ENCODE measurements at regions not wholly inside any gene's neighbourhood (a gene's known extent, or its start where the extent isn't known, plus 50 kb on each side); places are given as distances from the start of the nearest gene placed in this dataset.

DNA sequence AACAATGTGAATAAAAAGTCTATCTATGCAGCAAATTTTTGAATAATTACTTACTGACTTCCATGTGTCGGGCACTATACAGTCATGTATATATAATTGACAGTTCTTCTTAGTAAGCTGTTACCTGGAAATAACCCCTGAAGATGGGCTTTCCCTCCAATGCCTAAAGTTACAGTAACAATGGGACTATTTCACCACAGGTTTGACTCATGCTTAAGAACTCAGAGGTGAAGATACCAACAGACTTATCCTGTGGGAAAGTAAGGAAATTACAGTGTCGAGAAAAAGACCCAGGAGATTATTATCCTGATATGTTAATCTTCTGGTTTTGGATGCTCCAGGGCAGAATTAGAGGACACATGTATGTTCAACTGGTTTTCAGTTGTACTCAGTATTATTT, 601.5 kb upstream of the SOX9 start:
- TF ChIP-seq, protein P1, sequence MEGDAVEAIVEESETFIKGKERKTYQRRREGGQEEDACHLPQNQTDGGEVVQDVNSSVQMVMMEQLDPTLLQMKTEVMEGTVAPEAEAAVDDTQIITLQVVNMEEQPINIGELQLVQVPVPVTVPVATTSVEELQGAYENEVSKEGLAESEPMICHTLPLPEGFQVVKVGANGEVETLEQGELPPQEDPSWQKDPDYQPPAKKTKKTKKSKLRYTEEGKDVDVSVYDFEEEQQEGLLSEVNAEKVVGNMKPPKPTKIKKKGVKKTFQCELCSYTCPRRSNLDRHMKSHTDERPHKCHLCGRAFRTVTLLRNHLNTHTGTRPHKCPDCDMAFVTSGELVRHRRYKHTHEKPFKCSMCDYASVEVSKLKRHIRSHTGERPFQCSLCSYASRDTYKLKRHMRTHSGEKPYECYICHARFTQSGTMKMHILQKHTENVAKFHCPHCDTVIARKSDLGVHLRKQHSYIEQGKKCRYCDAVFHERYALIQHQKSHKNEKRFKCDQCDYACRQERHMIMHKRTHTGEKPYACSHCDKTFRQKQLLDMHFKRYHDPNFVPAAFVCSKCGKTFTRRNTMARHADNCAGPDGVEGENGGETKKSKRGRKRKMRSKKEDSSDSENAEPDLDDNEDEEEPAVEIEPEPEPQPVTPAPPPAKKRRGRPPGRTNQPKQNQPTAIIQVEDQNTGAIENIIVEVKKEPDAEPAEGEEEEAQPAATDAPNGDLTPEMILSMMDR (IDR thresholded peaks at IDR 0.05), result no peak
- Histone ChIP-seq H3K4me1 (no peaks in the 10 kb centered on the region), H3K36me3 (no peaks in the 10 kb centered on the region), H3K9me3 (no peaks in the 10 kb centered on the region), H3K27me3 (ENCODE audit: low read depth) (no peaks in the 10 kb centered on the region), H3K27ac (no peak overlapping the region), H3K4me3 (no peak overlapping the region)
- intact Hi-C loops (cut with DNase I), result no loop called here
- no peak for DNase-seq
- no peak for ATAC-seq

DNA sequence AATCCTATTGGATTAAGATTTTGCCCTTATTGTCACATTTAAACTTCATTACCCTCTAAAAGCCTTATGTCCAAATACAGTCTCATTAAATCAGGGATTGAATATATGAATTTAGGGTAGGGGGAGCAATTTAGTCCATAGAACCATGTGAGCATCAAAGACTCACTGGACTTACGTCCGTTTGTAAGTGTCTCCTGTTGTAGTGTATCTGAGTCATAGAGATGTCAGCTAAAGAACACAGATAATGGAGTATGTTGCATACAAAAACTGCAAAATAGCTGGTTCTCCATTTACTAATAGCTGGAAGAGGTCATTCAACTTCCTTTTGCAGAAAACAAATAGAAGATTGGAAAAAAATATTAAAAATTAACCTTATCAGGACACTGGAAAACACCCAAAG, 599.1 kb upstream of the SOX9 start:
- H3K9me3 ChIP-seq, result no peaks in the 10 kb centered on the region
- TF ChIP-seq, protein P1 (IDR thresholded peaks at IDR 0.05), result no peak
- intact Hi-C loops (cut with DNase I), result no loop called here
- H3K4me3 ChIP-seq, result no peak overlapping the region
- H3K36me3 ChIP-seq, result no peaks in the 10 kb centered on the region
- no peak overlapping the region for H3K27ac ChIP-seq
- no peaks in the 10 kb centered on the region for H3K4me1 ChIP-seq
- H3K27me3 ChIP-seq (ENCODE audit: low read depth), result no peaks in the 10 kb centered on the region
- DNase-seq (no peak), ATAC-seq (no peak)

DNA sequence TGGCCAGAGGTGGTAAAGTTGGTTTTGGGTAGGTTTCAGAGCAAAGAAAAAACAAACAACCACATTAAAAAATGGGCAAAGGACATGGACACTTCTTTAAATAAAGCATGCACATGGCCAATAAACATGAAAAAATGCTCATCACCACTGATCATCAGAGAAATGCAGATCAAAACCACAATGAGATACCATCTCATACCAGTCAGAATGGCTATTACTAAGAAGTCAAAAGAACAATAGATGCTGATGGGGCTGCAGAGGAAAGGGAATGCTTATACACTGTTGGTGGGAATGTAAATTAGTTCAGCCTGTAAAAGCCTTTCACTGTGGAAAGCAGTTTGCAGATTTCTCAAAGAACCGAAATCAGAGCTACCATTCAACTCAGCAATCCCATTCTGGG, 598.4 kb upstream of the SOX9 start:
- Histone ChIP-seq H3K27ac (no peak overlapping the region), H3K9me3 (no peaks in the 10 kb centered on the region), H3K4me3 (no peak overlapping the region), H3K36me3 (no peaks in the 10 kb centered on the region), H3K4me1 (no peaks in the 10 kb centered on the region), H3K27me3 (ENCODE audit: low read depth) (no peaks in the 10 kb centered on the region)
- no peak for DNase-seq
- TF ChIP-seq, protein P1 (IDR thresholded peaks at IDR 0.05), result no peak
- intact Hi-C loops (cut with DNase I), result no loop called here
- ATAC-seq, result no peak

DNA sequence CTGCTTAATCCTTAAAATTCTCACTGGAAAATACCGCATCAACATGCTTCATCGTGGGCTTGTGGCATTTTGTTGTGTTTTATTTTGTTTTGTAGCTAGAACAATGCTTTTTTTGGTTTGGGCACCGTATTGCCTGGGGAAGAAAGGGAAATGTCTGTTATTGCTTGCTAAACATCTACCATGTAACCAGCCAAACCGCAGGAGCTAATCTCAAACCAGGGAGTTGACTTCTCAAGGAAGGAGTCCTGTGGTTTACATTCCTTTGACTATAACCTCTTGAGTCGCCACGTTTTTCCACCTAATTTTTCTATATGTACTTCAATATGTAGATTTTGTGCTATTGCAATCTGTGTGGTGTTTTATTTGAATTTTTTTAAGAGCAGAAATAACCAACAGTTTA, 593.5 kb upstream of the SOX9 start:
- DNase-seq (no peak), ATAC-seq (no peak)
- no peaks in the 10 kb centered on the region for H3K27me3 ChIP-seq (ENCODE audit: low read depth)
- no peak overlapping the region for H3K4me3 ChIP-seq
- H3K4me1 ChIP-seq, result no peaks in the 10 kb centered on the region
- intact Hi-C loops (cut with DNase I), result no loop called here
- H3K36me3 ChIP-seq, result no peaks in the 10 kb centered on the region
- TF ChIP-seq, protein P1 (IDR thresholded peaks at IDR 0.05), result no peak
- no peaks in the 10 kb centered on the region for H3K9me3 ChIP-seq
- no peak overlapping the region for H3K27ac ChIP-seq

DNA sequence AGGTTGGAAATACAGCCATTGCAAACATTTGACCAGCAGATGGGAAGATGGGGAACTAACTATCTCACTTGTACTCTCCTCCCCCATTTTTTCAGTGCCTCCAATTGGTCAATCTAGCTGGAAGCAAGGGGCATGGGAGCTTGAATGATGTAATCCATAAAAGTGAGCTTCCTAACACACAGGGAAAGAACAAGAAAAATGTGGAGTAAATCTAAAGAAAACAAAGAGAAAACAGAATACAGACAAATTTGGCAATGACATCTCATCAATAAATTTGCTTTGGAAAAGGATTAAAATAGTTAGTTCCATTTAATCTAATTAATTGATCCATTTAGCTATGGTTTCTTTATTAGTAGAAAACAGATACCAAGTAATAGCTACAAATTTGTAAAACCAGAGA, 592.6 kb upstream of the SOX9 start:
- no peak overlapping the region for H3K27ac ChIP-seq
- H3K4me3 ChIP-seq, result no peak overlapping the region
- H3K9me3 ChIP-seq, result no peaks in the 10 kb centered on the region
- TF ChIP-seq, protein P1 (IDR thresholded peaks at IDR 0.05), result no peak
- no peaks in the 10 kb centered on the region for H3K4me1 ChIP-seq
- H3K36me3 ChIP-seq, result no peaks in the 10 kb centered on the region
- intact Hi-C loops (cut with DNase I), result no loop called here
- no peak for ATAC-seq
- no peak for DNase-seq
- H3K27me3 ChIP-seq (ENCODE audit: low read depth), result no peaks in the 10 kb centered on the region

DNA sequence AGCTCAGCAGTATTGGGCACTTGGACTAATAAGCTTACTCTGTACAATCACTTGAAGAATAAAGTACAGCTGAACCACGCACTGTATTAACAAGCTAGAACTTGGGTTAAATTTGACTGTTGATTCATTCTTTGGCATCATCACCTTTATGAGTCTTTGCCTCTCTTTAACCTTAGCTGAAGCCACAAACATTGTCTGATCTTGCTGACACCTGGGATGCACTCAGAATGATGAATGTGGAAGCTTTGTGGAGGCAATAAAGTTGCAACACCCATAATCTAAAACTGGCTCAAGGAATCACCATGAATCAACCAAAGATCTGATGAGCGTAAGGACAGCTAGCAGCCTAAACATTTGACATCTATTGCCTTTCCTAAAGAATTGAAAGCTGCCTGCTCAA, 590.6 kb upstream of the SOX9 start:
- H3K4me3 ChIP-seq, result no peak overlapping the region
- no peak overlapping the region for H3K27ac ChIP-seq
- TF ChIP-seq, protein P1 (IDR thresholded peaks at IDR 0.05), result no peak
- no peaks in the 10 kb centered on the region for H3K9me3 ChIP-seq
- ATAC-seq (no peak), DNase-seq (no peak)
- no peaks in the 10 kb centered on the region for H3K4me1 ChIP-seq
- H3K36me3 ChIP-seq, result no peaks in the 10 kb centered on the region
- intact Hi-C loops (cut with DNase I), result no loop called here
- no peaks in the 10 kb centered on the region for H3K27me3 ChIP-seq (ENCODE audit: low read depth)

Data from lower lobe of right lung (tissue), 2 donors.